Activated gamma-delta T cell (primary cell): ENCODE measurements at regions not wholly inside any gene's neighbourhood (a gene's known extent, or its start where the extent isn't known, plus 50 kb on each side); places are given as distances from the start of the nearest gene placed in this dataset.

Experiments
- DNase-seq: peaks from one replicate; lab custom pipeline; 2025; lab: John Stamatoyannopoulos, UW

- no peak for DNase-seq
Measured at GRCh38 chr12:92554158-92555073, 148.4 kb upstream of the PLEKHG7 start.

- no peak for DNase-seq
Measured at GRCh38 chr12:92553389-92553788, 149.4 kb upstream of the PLEKHG7 start.

GRCh38 chr12:92552412-92553108 lies 150.2 kb upstream of the PLEKHG7 start:
- no peak for DNase-seq

GRCh38 chr12:92551853-92552397 lies 150.9 kb upstream of the PLEKHG7 start:
- no peak for DNase-seq

- no peak for DNase-seq
Measured at GRCh38 chr12:92551210-92551609, 151.6 kb upstream of the PLEKHG7 start.

- no peak for DNase-seq
Measured at GRCh38 chr12:92550661-92551060, 152.1 kb upstream of the PLEKHG7 start.

- no peak for DNase-seq
Measured at GRCh38 chr12:92550254-92550653, 152.5 kb upstream of the PLEKHG7 start.

GRCh38 chr12:92549516-92549915 lies 153.3 kb upstream of the PLEKHG7 start:
- no peak for DNase-seq

- DNase-seq = no peak
Measured at GRCh38 chr12:92547906-92548305, 154.9 kb upstream of the PLEKHG7 start.

- no peak for DNase-seq
Measured at GRCh38 chr12:92547420-92547819, 155.4 kb upstream of the PLEKHG7 start.

- no peak for DNase-seq
Measured at GRCh38 chr12:92546635-92547348, 156.0 kb upstream of the PLEKHG7 start.

- DNase-seq = no peak
Measured at GRCh38 chr12:92546259-92546634, 156.5 kb upstream of the PLEKHG7 start.

- no peak for DNase-seq
Measured at GRCh38 chr12:92544322-92544721, 158.5 kb upstream of the PLEKHG7 start.

GRCh38 chr12:92543840-92544239 lies 158.9 kb upstream of the PLEKHG7 start:
- no peak for DNase-seq

GRCh38 chr12:92543359-92543758 lies 159.4 kb upstream of the PLEKHG7 start:
- DNase-seq = no peak

GRCh38 chr12:92541731-92542130 lies 161.1 kb upstream of the PLEKHG7 start:
- no peak for DNase-seq

- no peak for DNase-seq
Measured at GRCh38 chr12:92540782-92541423, 161.9 kb upstream of the PLEKHG7 start.

GRCh38 chr12:92539976-92540781 lies 162.6 kb upstream of the PLEKHG7 start:
- DNase-seq = no peak

- no peak for DNase-seq
Measured at GRCh38 chr12:92539110-92539749, 163.6 kb upstream of the PLEKHG7 start.

- no peak for DNase-seq
Measured at GRCh38 chr12:92537290-92537960, 165.4 kb upstream of the PLEKHG7 start.
